ENCODE measurements at regions not wholly inside any gene's neighbourhood (a gene's known extent, or its start where the extent isn't known, plus 50 kb on each side); places are given as distances from the start of the nearest gene placed in this dataset.

DNA sequence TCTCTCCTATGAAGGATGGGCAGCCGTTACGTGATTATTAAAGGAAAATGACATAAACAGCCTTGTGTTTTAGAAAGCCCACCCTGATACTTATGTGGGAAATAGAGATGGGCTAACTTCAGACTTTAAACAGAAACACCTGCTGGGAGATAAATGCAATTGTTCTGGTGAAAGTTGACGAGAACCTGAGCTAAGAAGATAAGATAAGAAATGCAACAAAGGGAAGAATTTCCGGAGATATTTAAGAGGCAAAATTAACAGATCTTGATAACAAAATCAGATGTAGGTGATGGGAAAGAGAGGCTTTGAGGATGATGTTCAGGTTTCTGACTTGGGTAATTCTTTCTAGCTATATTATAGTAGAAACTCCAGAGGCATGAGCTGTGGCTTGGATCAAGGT is 102.7 kb upstream of the SLC7A11 start:
- FAIRE-seq = no peak
- TF ChIP-seq EZH2 (IDR thresholded peaks at IDR 0.05; ENCODE audit: low read length) = no peak
- TF ChIP-seq, protein P1, sequence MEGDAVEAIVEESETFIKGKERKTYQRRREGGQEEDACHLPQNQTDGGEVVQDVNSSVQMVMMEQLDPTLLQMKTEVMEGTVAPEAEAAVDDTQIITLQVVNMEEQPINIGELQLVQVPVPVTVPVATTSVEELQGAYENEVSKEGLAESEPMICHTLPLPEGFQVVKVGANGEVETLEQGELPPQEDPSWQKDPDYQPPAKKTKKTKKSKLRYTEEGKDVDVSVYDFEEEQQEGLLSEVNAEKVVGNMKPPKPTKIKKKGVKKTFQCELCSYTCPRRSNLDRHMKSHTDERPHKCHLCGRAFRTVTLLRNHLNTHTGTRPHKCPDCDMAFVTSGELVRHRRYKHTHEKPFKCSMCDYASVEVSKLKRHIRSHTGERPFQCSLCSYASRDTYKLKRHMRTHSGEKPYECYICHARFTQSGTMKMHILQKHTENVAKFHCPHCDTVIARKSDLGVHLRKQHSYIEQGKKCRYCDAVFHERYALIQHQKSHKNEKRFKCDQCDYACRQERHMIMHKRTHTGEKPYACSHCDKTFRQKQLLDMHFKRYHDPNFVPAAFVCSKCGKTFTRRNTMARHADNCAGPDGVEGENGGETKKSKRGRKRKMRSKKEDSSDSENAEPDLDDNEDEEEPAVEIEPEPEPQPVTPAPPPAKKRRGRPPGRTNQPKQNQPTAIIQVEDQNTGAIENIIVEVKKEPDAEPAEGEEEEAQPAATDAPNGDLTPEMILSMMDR (optimal IDR thresholded peaks at IDR 0.05 in 1 of 3, IDR thresholded peaks at IDR 0.05 in 1 of 3, conservative IDR thresholded peaks at IDR 0.05 in 1 of 3; ENCODE audit: extremely low read depth in 1 of 3, insufficient read depth in 2 of 3, low read length in 3 of 3) = no peak
- dilution Hi-C loops (cut with MboI; ENCODE audit: extremely low pct_ligation_motif_present, low sequenced_read_pairs) = no loop called here

DNA sequence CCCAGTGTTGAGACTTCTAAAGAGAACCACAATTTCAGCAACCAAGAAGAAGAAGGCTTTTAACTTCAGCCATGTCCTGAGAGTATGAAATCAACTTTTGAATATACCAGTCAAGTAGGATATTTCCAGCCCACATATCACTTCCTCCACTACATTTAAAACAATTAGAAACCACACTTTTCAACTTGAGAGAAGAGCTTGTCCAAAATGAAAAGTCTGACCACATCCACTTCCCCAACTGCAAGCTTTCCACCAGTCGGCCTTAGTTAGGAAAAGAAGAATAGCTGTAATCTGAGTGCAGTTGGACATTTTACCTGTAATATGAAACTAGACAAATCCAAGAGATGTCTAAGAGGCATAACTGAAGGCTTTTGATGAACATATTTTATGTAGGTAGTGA is 101.9 kb upstream of the SLC7A11 start:
- dilution Hi-C loops (cut with MboI; ENCODE audit: extremely low pct_ligation_motif_present, low sequenced_read_pairs) = no loop called here
- no peak overlapping the region for H3K27ac ChIP-seq (ENCODE audit: control insufficient read depth, insufficient read depth, low read length)
- H3K9me3 ChIP-seq (ENCODE audit: control insufficient read depth, low read depth, low read length) = no peaks in the 10 kb centered on the region
- no peak overlapping the region for H3K4me3 ChIP-seq (ENCODE audit: control insufficient read depth in 2 of 3, extremely low read depth in 1 of 3, insufficient read depth in 2 of 3, low read depth in 1 of 3, low read length in 3 of 3)
- FAIRE-seq (no peak), DNase-seq (ENCODE audit: low read depth, low spot score) (no peak)
- H3K36me3 ChIP-seq (ENCODE audit: control insufficient read depth in 2 of 2, extremely low read depth in 1 of 2, insufficient read depth in 2 of 2, low read length in 2 of 2) = no peaks in the 10 kb centered on the region
- H3K79me2 ChIP-seq (ENCODE audit: control insufficient read depth, insufficient read depth, low read length) = no peaks in the 10 kb centered on the region
- H3K27me3 ChIP-seq (ENCODE audit: control insufficient read depth, extremely low read depth, insufficient read depth, low read length) = no peaks in the 10 kb centered on the region
- no peak overlapping the region for H2AFZ ChIP-seq (ENCODE audit: control insufficient read depth, low read length)
- H3K9ac ChIP-seq (ENCODE audit: control insufficient read depth, extremely low read depth, insufficient read depth, low read length) = no peak overlapping the region
- H3K4me2 ChIP-seq (ENCODE audit: control insufficient read depth, extremely low read depth, insufficient read depth, low read depth, low read length) = no peak overlapping the region
- no peak for TF ChIP-seq EZH2 (IDR thresholded peaks at IDR 0.05; ENCODE audit: low read length)
- TF ChIP-seq, protein P1 (optimal IDR thresholded peaks at IDR 0.05 in 1 of 3, IDR thresholded peaks at IDR 0.05 in 1 of 3, conservative IDR thresholded peaks at IDR 0.05 in 1 of 3; ENCODE audit: extremely low read depth in 1 of 3, insufficient read depth in 2 of 3, low read length in 3 of 3) = no peak
- H3K4me1 ChIP-seq (ENCODE audit: control insufficient read depth, extremely low read depth, insufficient read depth, low read length) = peaks cover 7% of the 10 kb centered on the region
- H4K20me1 ChIP-seq (ENCODE audit: control insufficient read depth, extremely low read depth, insufficient read depth, low read length) = no peaks in the 10 kb centered on the region
- no peaks in the 10 kb centered on the region for H3K9me1 ChIP-seq (ENCODE audit: control insufficient read depth, extremely low read depth, insufficient read depth, low read length)

More for the DNA sequence above, 102.7 kb upstream of the SLC7A11 start:
- no peaks in the 10 kb centered on the region for H3K9me3 ChIP-seq (ENCODE audit: control insufficient read depth, low read depth, low read length)
- H3K79me2 ChIP-seq (ENCODE audit: control insufficient read depth, insufficient read depth, low read length) = no peaks in the 10 kb centered on the region
- no peaks in the 10 kb centered on the region for H3K9me1 ChIP-seq (ENCODE audit: control insufficient read depth, extremely low read depth, insufficient read depth, low read length)
- no peak overlapping the region for H3K9ac ChIP-seq (ENCODE audit: control insufficient read depth, extremely low read depth, insufficient read depth, low read length)
- no peak overlapping the region for H3K4me3 ChIP-seq (ENCODE audit: control insufficient read depth in 2 of 3, extremely low read depth in 1 of 3, insufficient read depth in 2 of 3, low read depth in 1 of 3, low read length in 3 of 3)
- H3K27ac ChIP-seq (ENCODE audit: control insufficient read depth, insufficient read depth, low read length) = no peak overlapping the region
- H3K36me3 ChIP-seq (ENCODE audit: control insufficient read depth in 2 of 2, extremely low read depth in 1 of 2, insufficient read depth in 2 of 2, low read length in 2 of 2) = no peaks in the 10 kb centered on the region
- H3K27me3 ChIP-seq (ENCODE audit: control insufficient read depth, extremely low read depth, insufficient read depth, low read length) = no peaks in the 10 kb centered on the region
- no peak for DNase-seq (ENCODE audit: low read depth, low spot score)
- H4K20me1 ChIP-seq (ENCODE audit: control insufficient read depth, extremely low read depth, insufficient read depth, low read length) = no peaks in the 10 kb centered on the region
- no peak overlapping the region for H2AFZ ChIP-seq (ENCODE audit: control insufficient read depth, low read length)
- H3K4me1 ChIP-seq (ENCODE audit: control insufficient read depth, extremely low read depth, insufficient read depth, low read length) = peaks cover 7% of the 10 kb centered on the region
- H3K4me2 ChIP-seq (ENCODE audit: control insufficient read depth, extremely low read depth, insufficient read depth, low read depth, low read length) = no peak overlapping the region
